Activated CD8-positive, alpha-beta memory T cell treated with anti-CD3 and anti-CD28 coated beads, Interleukin-2, amount 10 ng/mL, durations not matched to agents 7 days and 5 days (primary cell): ENCODE measurements at regions not wholly inside any gene's neighbourhood (a gene's known extent, or its start where the extent isn't known, plus 50 kb on each side); places are given as distances from the start of the nearest gene placed in this dataset.

Experiments used
- ATAC-seq: fragments of 150-1000 bp; cut with Tn5 transposase; one replicate; pipeline ENCODE4 v1.10.0; 2021; ENCODE audit warnings: moderate library complexity
- CTCF ChIA-PET: fragments of 350-600 bp; sonication (Branson Sonifier 250); formaldehyde crosslinking; loops from one replicate; lab custom pipeline; 2021; ENCODE audit warnings: antibody characterized with exemption; lab: Charles Lee
- DNase-seq: peaks from one replicate; pipeline ENCODE4 v3.0.0-alpha.2; 2020
- H3K27ac Mint-ChIP-seq: one replicate; pipeline ENCODE4 v1.8.0; 2021; ENCODE audit warnings: mild to moderate bottlenecking, mixed read lengths
- H3K27me3 Mint-ChIP-seq: one replicate; pipeline ENCODE4 v1.8.0; 2021; ENCODE audit warnings: mixed read lengths
- H3K36me3 Mint-ChIP-seq: one replicate; pipeline ENCODE4 v1.8.0; 2021; ENCODE audit warnings: mild to moderate bottlenecking, mixed read lengths
- H3K4me1 Mint-ChIP-seq: one replicate; pipeline ENCODE4 v1.8.0; 2021; ENCODE audit warnings: mixed read lengths
- H3K4me3 Mint-ChIP-seq: one replicate; pipeline ENCODE4 v1.8.0; 2021; ENCODE audit warnings: mild to moderate bottlenecking, moderate library complexity, mixed read lengths
- H3K9me3 Mint-ChIP-seq: one replicate; pipeline ENCODE4 v1.8.0; 2022; ENCODE audit warnings: low read depth, mixed read lengths

DNA sequence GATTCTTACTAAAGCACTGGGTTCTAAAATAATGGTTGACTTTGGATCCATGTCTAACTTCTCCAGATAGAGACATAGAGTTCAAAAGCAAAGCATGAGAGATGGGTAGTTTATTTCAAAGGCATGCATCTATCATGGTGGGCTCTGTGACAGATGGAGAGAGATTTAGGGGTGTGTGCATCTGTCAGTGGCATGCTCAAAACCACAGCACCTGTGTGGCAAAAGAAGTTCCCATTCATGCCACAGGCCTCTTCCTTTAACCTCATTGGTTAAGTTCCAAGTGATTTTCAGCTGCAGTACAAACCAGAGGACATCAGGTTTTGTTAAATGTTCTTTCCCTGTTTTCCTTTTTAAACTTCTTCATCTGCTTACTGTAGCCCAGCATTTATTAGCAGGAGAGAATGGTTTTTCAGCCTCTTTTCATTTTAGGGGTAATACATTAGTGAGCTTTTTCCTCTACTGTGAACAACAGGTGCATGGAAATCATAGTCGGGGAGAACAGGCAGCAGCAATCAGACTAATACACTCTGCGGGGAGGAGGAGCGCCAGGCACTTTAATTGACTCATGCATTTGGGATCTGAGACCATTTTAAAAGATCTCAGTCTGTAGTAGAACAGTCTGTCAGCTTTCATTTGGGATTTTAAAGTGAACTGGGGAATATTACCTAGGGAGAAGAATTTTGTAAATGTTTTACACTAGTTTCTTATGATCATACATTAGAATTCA is 52.4 kb upstream of the UPP2 start:
- CTCF ChIA-PET = no interaction called here
- no peaks in the 10 kb centered on the region for H3K36me3 Mint-ChIP-seq
- no peak overlapping the region for H3K27ac Mint-ChIP-seq
- no peak overlapping the region for H3K4me3 Mint-ChIP-seq
- ATAC-seq (no peak), DNase-seq (no peak)
- no peaks in the 10 kb centered on the region for H3K4me1 Mint-ChIP-seq
- peaks cover 2% of the 10 kb centered on the region for H3K27me3 Mint-ChIP-seq
- H3K9me3 Mint-ChIP-seq = no peaks in the 10 kb centered on the region

DNA sequence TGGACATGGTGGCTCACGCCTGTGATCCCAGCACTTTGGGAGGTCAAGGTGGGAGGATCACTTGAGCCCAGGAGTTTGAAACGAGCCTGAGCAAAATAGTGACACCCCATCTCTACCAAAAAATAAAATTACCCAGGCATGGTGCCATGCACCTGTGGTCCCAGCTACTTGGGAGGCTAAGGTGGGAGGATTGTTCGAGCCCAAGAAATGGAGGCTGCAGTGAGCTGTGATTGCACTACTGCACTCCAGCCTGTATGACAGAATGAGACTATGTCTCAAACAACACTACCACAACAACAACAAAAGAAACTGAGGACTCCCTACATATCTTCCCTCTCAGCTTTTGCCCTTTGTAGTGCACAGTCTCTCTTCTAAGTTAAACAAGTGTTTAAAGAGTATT is 53.3 kb upstream of the UPP2 start:
- Mint-ChIP-seq H3K27ac (no peak overlapping the region), H3K36me3 (no peaks in the 10 kb centered on the region), H3K27me3 (peaks cover 2% of the 10 kb centered on the region), H3K9me3 (no peaks in the 10 kb centered on the region), H3K4me3 (no peak overlapping the region), H3K4me1 (no peaks in the 10 kb centered on the region)
- ATAC-seq (no peak), DNase-seq (no peak)
- CTCF ChIA-PET = no interaction called here

- H3K4me3 Mint-ChIP-seq = no peak overlapping the region
- ATAC-seq = no peak
- no peaks in the 10 kb centered on the region for H3K4me1 Mint-ChIP-seq
- H3K36me3 Mint-ChIP-seq = no peaks in the 10 kb centered on the region
- no peak for DNase-seq
- CTCF ChIA-PET = interaction anchor here (0.6 kb wide), 1 partner anchor 776 kb away, joined by 3 read pairs; no protein-coding TSS in a partner anchor
- no peaks in the 10 kb centered on the region for H3K9me3 Mint-ChIP-seq
- peaks cover 5% of the 10 kb centered on the region for H3K27me3 Mint-ChIP-seq
- H3K27ac Mint-ChIP-seq = no peak overlapping the region
Measured at GRCh38 chr2:158047156-158047611, 54.5 kb upstream of the UPP2 start.

DNA sequence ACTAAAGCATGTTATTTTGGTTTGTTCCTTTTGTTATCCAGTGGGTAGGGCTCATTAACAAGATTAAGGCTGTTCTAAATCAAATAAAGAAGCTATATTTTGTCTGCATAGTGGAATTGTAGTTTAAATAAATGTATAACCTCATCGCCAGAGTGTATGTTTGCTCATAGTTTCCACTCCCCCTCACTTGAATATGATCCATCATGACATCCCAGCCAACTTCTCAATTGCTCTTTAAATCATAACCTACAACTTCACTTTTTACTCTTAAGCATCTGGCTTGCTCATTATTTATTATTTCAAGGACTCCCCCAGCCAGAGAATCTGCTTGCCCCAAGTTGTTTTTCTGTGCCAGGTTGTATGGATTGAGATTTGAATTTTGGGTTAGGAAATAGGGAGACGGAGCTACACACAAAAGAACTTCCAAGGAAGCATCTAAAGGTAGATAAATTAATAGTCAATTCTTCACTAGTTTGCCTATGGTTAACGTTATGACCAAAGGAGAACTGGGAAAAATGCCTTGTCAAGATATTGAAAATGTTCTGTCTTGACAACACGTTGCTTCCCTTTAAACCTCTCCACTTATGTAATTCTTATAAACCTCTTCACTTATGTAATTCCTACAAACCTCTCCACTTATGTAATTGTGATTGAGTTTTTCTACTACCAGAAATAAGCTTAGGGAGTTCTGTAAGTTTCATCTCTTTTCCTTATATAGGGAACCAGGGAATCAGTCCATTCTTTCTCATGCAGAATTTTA is 55.4 kb upstream of the UPP2 start:
- CTCF ChIA-PET = interaction anchor here (0.6 to 0.8 kb wide), 2 partner anchors 43 to 708 kb away, joined by 3 read pairs; no protein-coding TSS in a partner anchor
- DNase-seq = no peak
- Mint-ChIP-seq H3K9me3 (no peaks in the 10 kb centered on the region), H3K36me3 (no peaks in the 10 kb centered on the region), H3K4me1 (no peaks in the 10 kb centered on the region), H3K27ac (no peak overlapping the region), H3K4me3 (no peak overlapping the region), H3K27me3 (peaks cover 5% of the 10 kb centered on the region)
- ATAC-seq = no peak

DNA sequence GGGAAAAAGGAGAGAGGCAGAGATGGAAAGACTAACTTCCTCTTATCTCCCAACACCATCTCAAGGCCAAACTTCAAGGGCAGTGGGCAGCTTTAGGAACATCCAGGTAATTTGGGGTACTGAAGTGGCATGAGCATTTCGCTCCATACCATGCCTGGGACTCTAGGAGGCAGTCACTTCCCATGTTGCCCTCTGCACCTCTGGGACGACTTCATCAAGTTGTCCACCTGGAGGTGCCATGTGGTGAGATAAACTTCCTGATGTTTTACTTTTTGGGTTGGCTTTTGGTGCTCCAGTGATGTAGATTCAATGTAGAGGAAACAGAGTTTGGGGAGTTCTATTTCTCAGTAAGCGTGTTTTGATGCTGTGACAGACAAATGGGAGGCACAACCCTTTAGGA is 56.3 kb upstream of the UPP2 start:
- peaks cover 3% of the 10 kb centered on the region for H3K27me3 Mint-ChIP-seq
- H3K4me1 Mint-ChIP-seq = no peaks in the 10 kb centered on the region
- H3K36me3 Mint-ChIP-seq = no peaks in the 10 kb centered on the region
- no peak overlapping the region for H3K27ac Mint-ChIP-seq
- CTCF ChIA-PET = no interaction called here
- no peak overlapping the region for H3K4me3 Mint-ChIP-seq
- DNase-seq = no peak
- no peaks in the 10 kb centered on the region for H3K9me3 Mint-ChIP-seq
- ATAC-seq = no peak

GRCh38 chr2:158043181-158043948 is 58.3 kb upstream of the UPP2 start:
- DNase-seq = no peak
- no peaks in the 10 kb centered on the region for H3K4me1 Mint-ChIP-seq
- H3K36me3 Mint-ChIP-seq = no peaks in the 10 kb centered on the region
- H3K9me3 Mint-ChIP-seq = no peaks in the 10 kb centered on the region
- ATAC-seq = no peak
- H3K27ac Mint-ChIP-seq = no peak overlapping the region
- CTCF ChIA-PET = no interaction called here
- no peak overlapping the region for H3K4me3 Mint-ChIP-seq
- H3K27me3 Mint-ChIP-seq = peaks cover 9% of the 10 kb centered on the region

- Mint-ChIP-seq H3K4me1 (no peaks in the 10 kb centered on the region), H3K27me3 (peaks cover 16% of the 10 kb centered on the region), H3K36me3 (no peaks in the 10 kb centered on the region), H3K4me3 (no peak overlapping the region), H3K9me3 (no peaks in the 10 kb centered on the region), H3K27ac (no peak overlapping the region)
- ATAC-seq (no peak), DNase-seq (no peak)
- CTCF ChIA-PET = no interaction called here
Measured at GRCh38 chr2:158042666-158043065, 59.0 kb upstream of the UPP2 start.

DNA sequence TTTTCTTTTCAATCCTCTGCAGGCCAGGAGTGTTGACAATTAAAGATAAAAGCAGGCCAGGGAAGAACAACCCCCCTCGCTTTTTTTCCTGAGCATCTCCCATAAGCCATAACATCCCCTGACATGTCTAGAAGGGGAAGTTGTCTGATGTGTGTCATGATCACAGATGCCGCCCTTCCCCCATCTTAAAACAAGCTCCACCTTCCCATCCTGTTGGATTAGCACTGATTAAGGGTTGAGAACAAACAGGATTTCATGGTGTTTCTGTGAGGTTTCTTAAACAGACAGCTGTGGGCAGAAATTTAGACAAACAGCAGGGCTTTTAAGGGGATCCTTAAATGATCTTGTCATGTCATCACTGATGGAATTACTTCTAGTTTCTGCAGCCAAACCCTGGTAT is 59.4 kb upstream of the UPP2 start:
- H3K36me3 Mint-ChIP-seq = no peaks in the 10 kb centered on the region
- no peak overlapping the region for H3K4me3 Mint-ChIP-seq
- ATAC-seq = no peak
- no peaks in the 10 kb centered on the region for H3K9me3 Mint-ChIP-seq
- H3K27ac Mint-ChIP-seq = no peak overlapping the region
- DNase-seq = no peak
- CTCF ChIA-PET = no interaction called here
- H3K27me3 Mint-ChIP-seq = peaks cover 20% of the 10 kb centered on the region
- no peaks in the 10 kb centered on the region for H3K4me1 Mint-ChIP-seq

DNA sequence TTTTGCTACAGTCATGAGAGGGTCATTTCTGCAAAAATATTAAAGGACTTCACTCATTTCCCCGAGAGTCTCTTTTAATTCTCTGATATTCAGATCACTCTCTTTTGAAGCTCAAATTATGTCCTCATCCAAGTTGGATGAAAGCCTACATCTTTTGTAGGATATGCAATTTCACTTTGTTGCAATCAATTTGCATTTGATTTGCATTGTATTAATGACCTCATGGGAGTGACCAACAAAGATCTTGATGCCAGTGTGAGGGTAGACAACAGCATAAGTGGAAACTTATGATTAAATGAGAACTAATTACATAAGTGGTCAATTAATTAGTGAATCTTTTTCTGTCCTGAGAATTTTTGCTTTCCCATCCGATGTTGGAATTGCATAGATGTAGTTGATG is 60.3 kb upstream of the UPP2 start:
- no peaks in the 10 kb centered on the region for H3K4me1 Mint-ChIP-seq
- ATAC-seq (no peak), DNase-seq (no peak)
- no peaks in the 10 kb centered on the region for H3K9me3 Mint-ChIP-seq
- H3K27ac Mint-ChIP-seq = no peak overlapping the region
- CTCF ChIA-PET = interaction anchor here (1.3 kb wide), 1 partner anchor 18 kb away, joined by 5 read pairs; no protein-coding TSS in a partner anchor
- H3K36me3 Mint-ChIP-seq = no peaks in the 10 kb centered on the region
- H3K4me3 Mint-ChIP-seq = no peak overlapping the region
- peaks cover 21% of the 10 kb centered on the region for H3K27me3 Mint-ChIP-seq

DNA sequence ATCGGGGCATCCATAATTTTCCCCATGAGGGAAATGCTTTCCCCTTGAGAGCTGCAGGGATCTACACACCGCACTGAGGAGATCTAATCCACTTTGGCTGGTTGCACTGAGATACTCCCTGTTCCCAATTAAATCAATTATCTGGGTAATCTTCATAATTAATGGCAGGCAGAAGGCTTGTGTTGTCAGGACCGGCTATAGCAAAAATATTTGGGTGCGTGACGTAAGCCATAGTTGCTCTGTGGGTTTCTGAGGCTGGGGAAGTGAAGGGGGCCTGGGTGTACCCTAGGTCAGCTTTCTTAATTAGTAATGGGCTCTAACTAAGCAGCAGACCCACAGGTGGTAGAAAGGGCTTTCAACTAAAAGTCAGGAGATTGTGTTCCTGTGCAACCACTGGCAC is 62.8 kb upstream of the UPP2 start:
- H3K36me3 Mint-ChIP-seq = no peaks in the 10 kb centered on the region
- DNase-seq = no peak
- no peak overlapping the region for H3K4me3 Mint-ChIP-seq
- peaks cover 27% of the 10 kb centered on the region for H3K27me3 Mint-ChIP-seq
- no peaks in the 10 kb centered on the region for H3K4me1 Mint-ChIP-seq
- CTCF ChIA-PET = interaction anchor here (0.9 kb wide), 1 partner anchor 1080 kb away, joined by 3 read pairs; no protein-coding TSS in a partner anchor
- no peak for ATAC-seq
- H3K27ac Mint-ChIP-seq = no peak overlapping the region
- no peaks in the 10 kb centered on the region for H3K9me3 Mint-ChIP-seq

GRCh38 chr2:158034198-158034866 is 67.3 kb upstream of the UPP2 start:
- H3K27ac Mint-ChIP-seq = no peak overlapping the region
- H3K36me3 Mint-ChIP-seq = no peaks in the 10 kb centered on the region
- no peaks in the 10 kb centered on the region for H3K9me3 Mint-ChIP-seq
- H3K4me3 Mint-ChIP-seq = no peak overlapping the region
- no peaks in the 10 kb centered on the region for H3K4me1 Mint-ChIP-seq
- CTCF ChIA-PET = interaction anchor here (1.3 to 4.4 kb wide), 5 partner anchors 10 to 727 kb away, joined by 3 to 28 read pairs (median 4); no protein-coding TSS in a partner anchor
- DNase-seq = no peak
- ATAC-seq = no peak
- H3K27me3 Mint-ChIP-seq = peaks cover 37% of the 10 kb centered on the region

- no peak for ATAC-seq
- no peaks in the 10 kb centered on the region for H3K9me3 Mint-ChIP-seq
- CTCF ChIA-PET = interaction anchor here (2.4 kb wide), 1 partner anchor 723 kb away, joined by 9 read pairs; no protein-coding TSS in a partner anchor
Measured at GRCh38 chr2:158031371-158031770, 70.3 kb upstream of the UPP2 start.

More at GRCh38 chr2:158031371-158031770, 70.3 kb upstream of the UPP2 start:
- DNase-seq = no peak
- Mint-ChIP-seq H3K36me3 (no peaks in the 10 kb centered on the region), H3K27ac (no peak overlapping the region), H3K4me1 (no peaks in the 10 kb centered on the region), H3K4me3 (no peak overlapping the region), H3K27me3 (peaks cover 20% of the 10 kb centered on the region)
